ENCODE measurements at regions not wholly inside any gene's neighbourhood (a gene's known extent, or its start where the extent isn't known, plus 50 kb on each side); places are given as distances from the start of the nearest gene placed in this dataset.

DNA sequence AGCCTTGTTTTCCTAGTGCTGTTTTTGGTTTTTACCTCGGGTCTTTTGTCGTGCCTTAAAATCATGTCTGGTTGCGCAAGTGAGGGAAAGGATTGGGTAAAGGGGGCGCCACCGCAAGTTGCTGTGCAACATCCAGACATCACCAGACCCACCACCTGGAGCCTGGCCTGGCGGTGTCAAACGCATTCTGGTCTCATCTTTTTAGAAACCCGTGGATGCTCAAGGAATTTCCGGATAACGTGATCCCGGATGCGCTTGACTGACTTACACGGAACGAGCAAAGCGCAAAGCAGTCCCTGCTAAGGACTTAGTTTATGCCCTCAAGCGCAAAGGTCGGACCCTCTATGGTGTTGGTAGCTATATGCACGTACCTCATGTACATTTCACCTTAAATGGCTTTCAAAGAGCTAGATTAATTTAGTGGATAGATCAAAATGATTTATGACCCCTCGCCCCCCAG lies 105.2 kb downstream of the OR2B2 start (continued):
- TF ChIP-seq, protein P1, sequence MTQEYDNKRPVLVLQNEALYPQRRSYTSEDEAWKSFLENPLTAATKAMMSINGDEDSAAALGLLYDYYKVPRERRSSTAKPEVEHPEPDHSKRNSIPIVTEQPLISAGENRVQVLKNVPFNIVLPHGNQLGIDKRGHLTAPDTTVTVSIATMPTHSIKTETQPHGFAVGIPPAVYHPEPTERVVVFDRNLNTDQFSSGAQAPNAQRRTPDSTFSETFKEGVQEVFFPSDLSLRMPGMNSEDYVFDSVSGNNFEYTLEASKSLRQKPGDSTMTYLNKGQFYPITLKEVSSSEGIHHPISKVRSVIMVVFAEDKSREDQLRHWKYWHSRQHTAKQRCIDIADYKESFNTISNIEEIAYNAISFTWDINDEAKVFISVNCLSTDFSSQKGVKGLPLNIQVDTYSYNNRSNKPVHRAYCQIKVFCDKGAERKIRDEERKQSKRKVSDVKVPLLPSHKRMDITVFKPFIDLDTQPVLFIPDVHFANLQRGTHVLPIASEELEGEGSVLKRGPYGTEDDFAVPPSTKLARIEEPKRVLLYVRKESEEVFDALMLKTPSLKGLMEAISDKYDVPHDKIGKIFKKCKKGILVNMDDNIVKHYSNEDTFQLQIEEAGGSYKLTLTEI (CRISPR knock-in tag; conservative IDR thresholded peaks at IDR 0.05): no peak
- TF ChIP-seq ZNF34 (CRISPR knock-in tag; IDR thresholded peaks at IDR 0.05; ENCODE audit: borderline replicate concordance) (0 out of 2 replicates have a peak, but pooled peaks have one; percentile 86), ZFP36L1 (CRISPR knock-in tag; IDR thresholded peaks at IDR 0.05) (peak; percentile 60), ZKSCAN5 (CRISPR knock-in tag; IDR thresholded peaks at IDR 0.05) (no peak), ZC3H13 (CRISPR knock-in tag; IDR thresholded peaks at IDR 0.05) (no peak)
- TF ChIP-seq, protein P2, sequence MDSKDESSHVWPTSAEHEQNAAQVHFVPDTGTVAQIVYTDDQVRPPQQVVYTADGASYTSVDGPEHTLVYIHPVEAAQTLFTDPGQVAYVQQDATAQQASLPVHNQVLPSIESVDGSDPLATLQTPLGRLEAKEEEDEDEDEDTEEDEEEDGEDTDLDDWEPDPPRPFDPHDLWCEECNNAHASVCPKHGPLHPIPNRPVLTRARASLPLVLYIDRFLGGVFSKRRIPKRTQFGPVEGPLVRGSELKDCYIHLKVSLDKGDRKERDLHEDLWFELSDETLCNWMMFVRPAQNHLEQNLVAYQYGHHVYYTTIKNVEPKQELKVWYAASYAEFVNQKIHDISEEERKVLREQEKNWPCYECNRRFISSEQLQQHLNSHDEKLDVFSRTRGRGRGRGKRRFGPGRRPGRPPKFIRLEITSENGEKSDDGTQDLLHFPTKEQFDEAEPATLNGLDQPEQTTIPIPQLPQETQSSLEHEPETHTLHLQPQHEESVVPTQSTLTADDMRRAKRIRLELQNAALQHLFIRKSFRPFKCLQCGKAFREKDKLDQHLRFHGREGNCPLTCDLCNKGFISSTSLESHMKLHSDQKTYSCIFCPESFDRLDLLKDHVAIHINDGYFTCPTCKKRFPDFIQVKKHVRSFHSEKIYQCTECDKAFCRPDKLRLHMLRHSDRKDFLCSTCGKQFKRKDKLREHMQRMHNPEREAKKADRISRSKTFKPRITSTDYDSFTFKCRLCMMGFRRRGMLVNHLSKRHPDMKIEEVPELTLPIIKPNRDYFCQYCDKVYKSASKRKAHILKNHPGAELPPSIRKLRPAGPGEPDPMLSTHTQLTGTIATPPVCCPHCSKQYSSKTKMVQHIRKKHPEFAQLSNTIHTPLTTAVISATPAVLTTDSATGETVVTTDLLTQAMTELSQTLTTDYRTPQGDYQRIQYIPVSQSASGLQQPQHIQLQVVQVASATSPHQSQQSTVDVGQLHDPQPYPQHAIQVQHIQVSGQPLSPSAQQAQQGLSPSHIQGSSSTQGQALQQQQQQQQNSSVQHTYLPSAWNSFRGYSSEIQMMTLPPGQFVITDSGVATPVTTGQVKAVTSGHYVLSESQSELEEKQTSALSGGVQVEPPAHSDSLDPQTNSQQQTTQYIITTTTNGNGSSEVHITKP (CRISPR knock-in tag; IDR thresholded peaks at IDR 0.05; ENCODE audit: low read depth): no peak

DNA sequence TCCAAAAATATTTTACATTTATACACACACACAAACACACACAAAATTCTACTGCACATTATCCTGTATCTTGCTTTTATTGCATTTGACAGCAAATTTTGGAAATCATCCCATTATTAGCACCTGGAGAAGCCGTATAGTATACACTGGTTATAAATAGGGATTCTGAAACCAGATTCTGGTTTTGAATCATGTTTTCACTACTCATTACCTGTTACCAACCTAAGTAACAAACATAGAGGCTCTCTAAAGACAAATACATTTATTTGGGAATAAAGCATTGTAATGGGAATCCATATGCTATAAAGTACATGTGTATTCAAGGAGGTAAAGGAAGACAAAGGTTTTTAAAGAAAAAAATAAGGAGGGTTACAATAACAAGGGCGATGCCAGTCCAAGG lies 106.8 kb downstream of the OR2B2 start:
- FAIRE-seq: no peak
- H3K4me3 ChIP-seq (replicated peaks in 1 of 3; ENCODE audit: insufficient read depth in 1 of 3, low read depth in 2 of 3, low read length in 3 of 3): no peak overlapping the region
- in situ Hi-C loops (cut with HindIII; ENCODE audit: extremely low pct_ligation_motif_present, low pct_unique_long_range_greater_than_20kb) (loop anchor here (5.0 kb wide), 1 partner anchor 92 kb away; no protein-coding TSS in a partner anchor), intact Hi-C loops (cut with micrococcal nuclease; ENCODE audit: unreplicated experiment) (loop anchor here (5.0 kb wide), 1 partner anchor 277 kb away; the partner anchor contains the start of gene ZNF165)
- H3K9ac ChIP-seq (ENCODE audit: insufficient read depth, low read depth, low read length): no peak overlapping the region
- no TSS peak for BruUV-seq (replicated peaks)
- H3K79me2 ChIP-seq (ENCODE audit: insufficient read depth, low read length): peaks cover 1% of the 10 kb centered on the region
- POLR2A ChIA-PET: interaction anchor here (7.1 kb wide), 1 partner anchor 31 kb away, joined by 197 read pairs; a partner anchor contains a TSS
- H3K27me3 ChIP-seq (ENCODE audit: control insufficient read depth in 1 of 2, insufficient read depth in 2 of 2, low read length in 2 of 2): no peaks in the 10 kb centered on the region; a peak in 1 of 5 replicates
- no peak for DNase-seq (ENCODE audit: low spot score)
- peaks cover 24% of the 10 kb centered on the region for H3K4me1 ChIP-seq (ENCODE audit: insufficient read depth, low read length)
- CTCF ChIA-PET (ENCODE audit: low intra/inter-chr PET ratio, low total read pairs): no interaction called here
- H3K9me3 ChIP-seq (ENCODE audit: low read length): no peaks in the 10 kb centered on the region
- no peak for ATAC-seq
- no peaks in the 10 kb centered on the region for H3K36me3 ChIP-seq (replicated peaks in 1 of 2; ENCODE audit: control insufficient read depth in 1 of 2, insufficient read depth in 2 of 2, low read length in 2 of 2)
- H2AFZ ChIP-seq (ENCODE audit: low read length): no peak overlapping the region
- no peak overlapping the region for H3K4me2 ChIP-seq (ENCODE audit: low read depth, low read length)
- no peak overlapping the region for H3K27ac ChIP-seq (ENCODE audit: extremely low read length, insufficient read depth, low read length)
- 88% methylated on average over 2 of the region's 2 CpGs for WGBS (ENCODE audit: low lambda C conversion rate)
- no peaks in the 10 kb centered on the region for H4K20me1 ChIP-seq (ENCODE audit: insufficient read depth, low read length)
- no peak for TF ChIP-seq ZNF292 (CRISPR knock-in tag; IDR thresholded peaks at IDR 0.05; ENCODE audit: borderline replicate concordance, low read depth)
- TF ChIP-seq ZBTB20 (CRISPR knock-in tag; IDR thresholded peaks at IDR 0.05; ENCODE audit: borderline replicate concordance, low read depth): no peak
- TF ChIP-seq, protein P3, sequence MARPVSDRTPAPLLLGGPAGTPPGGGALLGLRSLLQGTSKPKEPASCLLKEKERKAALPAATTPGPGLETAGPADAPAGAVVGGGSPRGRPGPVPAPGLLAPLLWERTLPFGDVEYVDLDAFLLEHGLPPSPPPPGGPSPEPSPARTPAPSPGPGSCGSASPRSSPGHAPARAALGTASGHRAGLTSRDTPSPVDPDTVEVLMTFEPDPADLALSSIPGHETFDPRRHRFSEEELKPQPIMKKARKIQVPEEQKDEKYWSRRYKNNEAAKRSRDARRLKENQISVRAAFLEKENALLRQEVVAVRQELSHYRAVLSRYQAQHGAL (CRISPR knock-in tag; IDR thresholded peaks at IDR 0.05; ENCODE audit: not compliant biosample characterization): no peak
- no peak for TF ChIP-seq ZNF101 (CRISPR knock-in tag; IDR thresholded peaks at IDR 0.05; ENCODE audit: borderline replicate concordance, low read depth)
- TF ChIP-seq ZNF614 (CRISPR knock-in tag; IDR thresholded peaks at IDR 0.05; ENCODE audit: borderline replicate concordance): no peak
- no peak for TF ChIP-seq SOX5 (CRISPR knock-in tag; IDR thresholded peaks at IDR 0.05; ENCODE audit: borderline replicate concordance)
- TF ChIP-seq, protein P4, sequence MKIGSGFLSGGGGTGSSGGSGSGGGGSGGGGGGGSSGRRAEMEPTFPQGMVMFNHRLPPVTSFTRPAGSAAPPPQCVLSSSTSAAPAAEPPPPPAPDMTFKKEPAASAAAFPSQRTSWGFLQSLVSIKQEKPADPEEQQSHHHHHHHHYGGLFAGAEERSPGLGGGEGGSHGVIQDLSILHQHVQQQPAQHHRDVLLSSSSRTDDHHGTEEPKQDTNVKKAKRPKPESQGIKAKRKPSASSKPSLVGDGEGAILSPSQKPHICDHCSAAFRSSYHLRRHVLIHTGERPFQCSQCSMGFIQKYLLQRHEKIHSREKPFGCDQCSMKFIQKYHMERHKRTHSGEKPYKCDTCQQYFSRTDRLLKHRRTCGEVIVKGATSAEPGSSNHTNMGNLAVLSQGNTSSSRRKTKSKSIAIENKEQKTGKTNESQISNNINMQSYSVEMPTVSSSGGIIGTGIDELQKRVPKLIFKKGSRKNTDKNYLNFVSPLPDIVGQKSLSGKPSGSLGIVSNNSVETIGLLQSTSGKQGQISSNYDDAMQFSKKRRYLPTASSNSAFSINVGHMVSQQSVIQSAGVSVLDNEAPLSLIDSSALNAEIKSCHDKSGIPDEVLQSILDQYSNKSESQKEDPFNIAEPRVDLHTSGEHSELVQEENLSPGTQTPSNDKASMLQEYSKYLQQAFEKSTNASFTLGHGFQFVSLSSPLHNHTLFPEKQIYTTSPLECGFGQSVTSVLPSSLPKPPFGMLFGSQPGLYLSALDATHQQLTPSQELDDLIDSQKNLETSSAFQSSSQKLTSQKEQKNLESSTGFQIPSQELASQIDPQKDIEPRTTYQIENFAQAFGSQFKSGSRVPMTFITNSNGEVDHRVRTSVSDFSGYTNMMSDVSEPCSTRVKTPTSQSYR (CRISPR knock-in tag; IDR thresholded peaks at IDR 0.05; ENCODE audit: borderline replicate concordance): no peak
- TF ChIP-seq FOXM1 (CRISPR knock-in tag; IDR thresholded peaks at IDR 0.05): no peak

All from HepG2 (cell line).